ENCODE measurements at regions not wholly inside any gene's neighbourhood (a gene's known extent, or its start where the extent isn't known, plus 50 kb on each side); places are given as distances from the start of the nearest gene placed in this dataset.

DNA sequence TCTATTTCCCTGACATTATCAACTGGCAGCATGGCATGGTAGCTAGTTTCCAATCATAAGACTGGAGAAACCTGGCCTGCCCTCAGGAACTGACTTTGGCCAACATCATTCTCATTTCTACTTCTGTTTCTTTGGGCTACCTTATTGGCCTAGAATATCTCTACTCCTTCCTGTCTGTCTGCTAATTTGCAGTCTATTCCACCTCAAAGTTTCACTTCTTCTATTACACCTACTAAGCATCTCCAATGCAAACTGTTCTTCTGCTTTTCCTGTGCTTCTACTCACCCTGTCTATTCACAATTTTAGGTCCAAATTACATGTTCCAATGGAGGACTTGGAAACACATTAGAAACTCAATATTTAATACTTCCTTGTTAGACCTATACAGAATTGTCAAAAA, 65.6 kb downstream of the ZNF503 start:
- TF ChIP-seq, protein P1, sequence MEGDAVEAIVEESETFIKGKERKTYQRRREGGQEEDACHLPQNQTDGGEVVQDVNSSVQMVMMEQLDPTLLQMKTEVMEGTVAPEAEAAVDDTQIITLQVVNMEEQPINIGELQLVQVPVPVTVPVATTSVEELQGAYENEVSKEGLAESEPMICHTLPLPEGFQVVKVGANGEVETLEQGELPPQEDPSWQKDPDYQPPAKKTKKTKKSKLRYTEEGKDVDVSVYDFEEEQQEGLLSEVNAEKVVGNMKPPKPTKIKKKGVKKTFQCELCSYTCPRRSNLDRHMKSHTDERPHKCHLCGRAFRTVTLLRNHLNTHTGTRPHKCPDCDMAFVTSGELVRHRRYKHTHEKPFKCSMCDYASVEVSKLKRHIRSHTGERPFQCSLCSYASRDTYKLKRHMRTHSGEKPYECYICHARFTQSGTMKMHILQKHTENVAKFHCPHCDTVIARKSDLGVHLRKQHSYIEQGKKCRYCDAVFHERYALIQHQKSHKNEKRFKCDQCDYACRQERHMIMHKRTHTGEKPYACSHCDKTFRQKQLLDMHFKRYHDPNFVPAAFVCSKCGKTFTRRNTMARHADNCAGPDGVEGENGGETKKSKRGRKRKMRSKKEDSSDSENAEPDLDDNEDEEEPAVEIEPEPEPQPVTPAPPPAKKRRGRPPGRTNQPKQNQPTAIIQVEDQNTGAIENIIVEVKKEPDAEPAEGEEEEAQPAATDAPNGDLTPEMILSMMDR (IDR thresholded peaks at IDR 0.05), result no peak
- TF ChIP-seq POLR2A (IDR thresholded peaks at IDR 0.05), result no peak
- no peak for DNase-seq
- Histone ChIP-seq H3K27ac (no peak overlapping the region), H3K4me3 (no peak overlapping the region), H3K4me1 (replicated peaks in 1 of 2) (no peaks in the 10 kb centered on the region), H3K9me3 (replicated peaks in 1 of 3) (no peaks in the 10 kb centered on the region), H3K27me3 (no peaks in the 10 kb centered on the region), H3K36me3 (replicated peaks in 1 of 2) (no peaks in the 10 kb centered on the region)
- intact Hi-C loops (cut with DNase I), result no loop called here

DNA sequence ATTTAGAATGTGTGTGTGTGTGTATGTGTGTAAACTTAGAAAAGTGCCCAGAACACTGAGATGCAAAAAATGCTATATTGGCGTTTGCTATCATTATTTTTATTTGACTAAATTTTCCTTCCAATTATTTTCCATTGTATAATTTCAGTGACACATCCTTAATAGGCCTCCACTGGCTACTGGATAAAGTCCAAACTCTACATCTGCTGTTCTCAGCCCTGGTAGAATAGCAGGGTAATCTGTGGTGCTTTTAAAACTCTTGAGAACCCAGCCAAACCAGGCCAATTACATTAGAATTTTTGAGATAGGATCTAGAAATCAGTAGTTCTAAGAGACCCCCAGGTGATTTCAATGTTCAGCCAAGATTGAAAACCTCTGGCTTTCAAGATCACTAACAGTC, 66.4 kb downstream of the ZNF503 start:
- Histone ChIP-seq H3K27me3 (no peaks in the 10 kb centered on the region), H3K9me3 (replicated peaks in 1 of 3) (no peaks in the 10 kb centered on the region), H3K36me3 (replicated peaks in 1 of 2) (no peaks in the 10 kb centered on the region), H3K27ac (no peak overlapping the region), H3K4me3 (no peak overlapping the region), H3K4me1 (replicated peaks in 1 of 2) (no peaks in the 10 kb centered on the region)
- no peak for TF ChIP-seq POLR2A (IDR thresholded peaks at IDR 0.05)
- TF ChIP-seq, protein P1 (IDR thresholded peaks at IDR 0.05), result no peak
- WGBS, 4 donors, result 74 to 87% (median 77%) methylated on average over 1 of the region's 1 CpG
- DNase-seq, result no peak
- intact Hi-C loops (cut with DNase I), result no loop called here

DNA sequence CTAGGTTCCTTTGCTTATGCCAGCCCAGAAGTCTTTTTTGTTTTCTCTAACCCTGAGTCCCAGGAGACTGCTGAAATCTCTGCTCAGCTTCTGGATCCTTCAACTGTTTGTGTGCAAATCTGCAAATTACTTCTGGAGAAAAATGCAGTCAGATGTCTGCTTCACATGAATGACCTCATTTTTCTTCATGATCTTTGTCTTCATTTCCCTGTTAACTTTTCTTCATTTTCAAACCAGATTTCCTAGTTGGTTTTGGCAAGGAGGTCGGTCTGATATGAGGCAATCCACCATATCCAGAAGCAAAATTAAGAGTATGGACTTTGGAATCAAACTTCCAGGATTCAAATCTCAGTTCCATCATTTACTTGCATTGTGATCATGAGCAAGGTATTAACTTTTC, 66.8 kb downstream of the ZNF503 start:
- Histone ChIP-seq H3K4me1 (replicated peaks in 1 of 2) (no peaks in the 10 kb centered on the region), H3K4me3 (no peak overlapping the region), H3K36me3 (replicated peaks in 1 of 2) (no peaks in the 10 kb centered on the region), H3K27ac (no peak overlapping the region), H3K9me3 (replicated peaks in 1 of 3) (no peaks in the 10 kb centered on the region), H3K27me3 (no peaks in the 10 kb centered on the region)
- DNase-seq, result no peak
- intact Hi-C loops (cut with DNase I), result no loop called here
- WGBS, 4 donors, result 71 to 78% (median 74%) methylated on average over 1 of the region's 1 CpG
- TF ChIP-seq, protein P1 (IDR thresholded peaks at IDR 0.05), result no peak
- no peak for TF ChIP-seq POLR2A (IDR thresholded peaks at IDR 0.05)

DNA sequence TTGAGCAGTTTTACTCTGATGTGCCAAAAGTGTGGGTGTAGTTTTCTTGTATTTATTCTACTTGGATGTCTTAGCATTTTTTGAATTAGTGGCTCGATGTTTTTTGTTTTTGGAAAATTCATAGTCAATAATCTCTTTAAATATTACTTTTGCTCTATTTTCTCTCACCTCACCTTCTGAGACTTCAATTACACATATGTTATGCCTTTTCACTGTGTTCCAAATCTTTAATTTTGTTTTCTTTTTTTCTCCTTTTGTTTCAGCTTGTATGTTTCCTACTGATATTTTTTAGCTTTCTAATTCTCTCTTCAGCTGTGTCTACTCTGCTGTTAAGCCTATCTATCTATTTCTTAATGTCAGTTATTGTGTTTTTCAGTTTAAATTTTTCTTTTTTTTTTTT, 69.5 kb downstream of the ZNF503 start:
- H3K27ac ChIP-seq, result no peak overlapping the region
- no peaks in the 10 kb centered on the region for H3K36me3 ChIP-seq (replicated peaks in 1 of 2)
- H3K9me3 ChIP-seq (replicated peaks in 1 of 3), result no peaks in the 10 kb centered on the region
- DNase-seq, result no peak
- 87 to 97% (median 93%) methylated on average over 1 of the region's 1 CpG for WGBS, 4 donors
- intact Hi-C loops (cut with DNase I), result no loop called here
- no peaks in the 10 kb centered on the region for H3K4me1 ChIP-seq (replicated peaks in 1 of 2)
- H3K4me3 ChIP-seq, result no peak overlapping the region
- H3K27me3 ChIP-seq, result no peaks in the 10 kb centered on the region
- TF ChIP-seq, protein P1 (IDR thresholded peaks at IDR 0.05), result no peak
